ENCODE measurements at regions not wholly inside any gene's neighbourhood (a gene's known extent, or its start where the extent isn't known, plus 50 kb on each side); places are given as distances from the start of the nearest gene placed in this dataset.

DNA sequence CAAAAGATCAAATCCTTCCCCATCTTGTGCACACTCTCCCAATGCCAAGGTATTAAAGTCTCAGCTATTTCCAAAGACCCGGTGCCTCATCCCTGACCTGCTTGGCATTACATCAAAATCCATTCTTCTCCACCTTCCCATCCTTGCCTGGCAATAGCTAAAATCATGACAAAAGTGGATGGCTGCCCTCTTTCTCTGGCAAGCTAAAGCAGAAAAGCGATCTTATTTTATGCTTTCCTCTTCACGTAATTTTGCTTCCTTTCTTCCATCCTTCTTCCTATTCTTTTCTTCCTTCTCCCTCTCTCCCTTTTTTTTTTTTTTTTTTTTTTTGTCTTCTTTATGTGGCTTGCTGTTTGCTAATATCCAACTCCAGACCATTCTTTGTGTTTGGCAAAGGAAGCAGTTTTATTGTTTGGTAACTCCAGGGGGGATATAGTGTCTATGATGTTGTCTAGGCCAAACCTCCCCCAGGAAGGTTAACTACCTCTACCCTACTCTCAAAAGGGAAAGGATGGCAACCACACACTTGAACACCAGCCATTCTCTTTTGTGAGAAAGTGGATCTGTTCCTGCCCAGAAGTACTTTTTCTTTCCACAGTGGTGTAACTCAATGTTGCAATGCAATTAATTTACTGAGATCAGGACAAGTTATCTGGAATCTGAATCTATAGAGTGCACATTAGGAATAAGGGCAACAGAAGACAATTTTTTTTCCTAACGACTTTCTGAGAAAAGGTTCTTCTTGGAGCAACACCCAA, 120.9 kb upstream of the TMEM161B start:
- H3K27ac Mint-ChIP-seq = no peak overlapping the region
- no peaks in the 10 kb centered on the region for H3K36me3 Mint-ChIP-seq (ENCODE audit: low read depth)

DNA sequence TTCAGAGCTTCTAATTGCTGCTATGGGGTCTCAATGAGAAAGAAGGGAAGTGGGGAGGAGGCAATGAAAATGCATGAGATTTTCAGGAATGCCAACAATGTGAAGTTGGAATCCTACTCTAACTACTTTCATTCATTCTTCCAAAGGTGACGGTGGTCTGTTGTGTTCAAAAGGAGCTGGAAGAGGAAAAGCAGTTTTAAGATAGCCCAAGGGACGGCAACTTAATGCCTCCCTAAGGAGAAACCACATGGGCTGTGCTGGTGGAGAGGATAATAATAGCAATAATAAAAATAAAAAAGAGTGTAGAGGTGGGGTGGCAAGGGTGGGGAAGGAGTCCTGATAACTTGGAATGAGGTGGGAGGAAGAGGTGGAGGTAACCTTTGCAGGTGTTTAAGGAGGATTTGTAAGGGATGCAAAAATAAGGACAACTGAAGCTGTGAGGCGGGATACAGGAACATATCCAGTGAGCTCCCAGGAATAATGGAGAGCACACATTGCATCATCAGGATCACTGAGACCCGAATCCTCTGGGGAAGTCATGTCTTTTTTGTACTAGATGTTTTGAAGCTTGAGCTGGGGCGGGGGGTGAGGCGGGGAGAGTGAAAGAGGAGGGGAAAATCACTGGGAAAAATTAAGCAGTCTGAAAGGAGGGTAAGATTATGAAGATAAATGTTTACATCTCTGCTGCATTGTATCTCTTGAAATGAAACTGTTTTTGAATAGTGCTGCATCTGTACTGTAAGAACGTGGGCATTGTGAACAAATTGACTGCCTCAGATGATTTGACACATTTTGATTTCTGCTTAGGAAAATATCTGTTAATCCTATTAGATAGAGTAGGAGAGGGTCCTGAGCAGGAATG, 120.1 kb upstream of the TMEM161B start:
- H3K4me3 Mint-ChIP-seq = no peak overlapping the region
- H3K27me3 Mint-ChIP-seq (ENCODE audit: insufficient read depth) = peaks cover 4% of the 10 kb centered on the region
- TF ChIP-seq, protein P1, sequence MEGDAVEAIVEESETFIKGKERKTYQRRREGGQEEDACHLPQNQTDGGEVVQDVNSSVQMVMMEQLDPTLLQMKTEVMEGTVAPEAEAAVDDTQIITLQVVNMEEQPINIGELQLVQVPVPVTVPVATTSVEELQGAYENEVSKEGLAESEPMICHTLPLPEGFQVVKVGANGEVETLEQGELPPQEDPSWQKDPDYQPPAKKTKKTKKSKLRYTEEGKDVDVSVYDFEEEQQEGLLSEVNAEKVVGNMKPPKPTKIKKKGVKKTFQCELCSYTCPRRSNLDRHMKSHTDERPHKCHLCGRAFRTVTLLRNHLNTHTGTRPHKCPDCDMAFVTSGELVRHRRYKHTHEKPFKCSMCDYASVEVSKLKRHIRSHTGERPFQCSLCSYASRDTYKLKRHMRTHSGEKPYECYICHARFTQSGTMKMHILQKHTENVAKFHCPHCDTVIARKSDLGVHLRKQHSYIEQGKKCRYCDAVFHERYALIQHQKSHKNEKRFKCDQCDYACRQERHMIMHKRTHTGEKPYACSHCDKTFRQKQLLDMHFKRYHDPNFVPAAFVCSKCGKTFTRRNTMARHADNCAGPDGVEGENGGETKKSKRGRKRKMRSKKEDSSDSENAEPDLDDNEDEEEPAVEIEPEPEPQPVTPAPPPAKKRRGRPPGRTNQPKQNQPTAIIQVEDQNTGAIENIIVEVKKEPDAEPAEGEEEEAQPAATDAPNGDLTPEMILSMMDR (IDR thresholded peaks at IDR 0.05) = no peak
- peaks cover 24% of the 10 kb centered on the region for H3K9me3 Mint-ChIP-seq
- DNase-seq = no peak
- no peaks in the 10 kb centered on the region for H3K36me3 Mint-ChIP-seq (ENCODE audit: low read depth)
- no peaks in the 10 kb centered on the region for H3K4me1 Mint-ChIP-seq (ENCODE audit: low read depth)
- H3K27ac Mint-ChIP-seq = no peak overlapping the region

More for the DNA sequence above, 120.9 kb upstream of the TMEM161B start:
- H3K9me3 Mint-ChIP-seq = peaks cover 24% of the 10 kb centered on the region
- no peak overlapping the region for H3K4me3 Mint-ChIP-seq
- TF ChIP-seq, protein P1 (IDR thresholded peaks at IDR 0.05) = no peak
- H3K4me1 Mint-ChIP-seq (ENCODE audit: low read depth) = no peaks in the 10 kb centered on the region
- H3K27me3 Mint-ChIP-seq (ENCODE audit: insufficient read depth) = peaks cover 4% of the 10 kb centered on the region
- no peak for DNase-seq

DNA sequence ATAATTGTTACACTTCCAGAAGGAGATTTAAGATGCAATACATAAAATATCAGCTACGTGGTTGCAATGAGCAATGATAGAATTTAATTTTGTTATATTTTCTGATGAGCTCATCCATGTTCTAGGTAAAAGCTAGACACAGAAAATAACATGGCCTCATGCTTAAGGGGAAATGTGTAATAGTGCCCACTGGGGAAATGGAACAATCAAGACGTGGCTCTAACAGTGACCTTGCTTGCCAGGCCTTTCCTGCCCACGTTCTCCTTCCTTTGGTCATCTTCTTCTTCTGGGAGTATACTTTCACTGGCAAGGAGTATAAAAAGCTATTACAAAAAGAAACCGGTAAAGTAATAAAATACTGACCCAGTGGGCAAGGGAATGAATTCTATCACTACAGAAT, 116.2 kb upstream of the TMEM161B start:
- Mint-ChIP-seq H3K27me3 (ENCODE audit: insufficient read depth) (peaks cover 4% of the 10 kb centered on the region), H3K36me3 (ENCODE audit: low read depth) (no peaks in the 10 kb centered on the region), H3K4me1 (ENCODE audit: low read depth) (no peaks in the 10 kb centered on the region), H3K27ac (no peak overlapping the region), H3K9me3 (peaks cover 38% of the 10 kb centered on the region), H3K4me3 (no peak overlapping the region)
- no peak for DNase-seq
- TF ChIP-seq, protein P1 (IDR thresholded peaks at IDR 0.05) = no peak

DNA sequence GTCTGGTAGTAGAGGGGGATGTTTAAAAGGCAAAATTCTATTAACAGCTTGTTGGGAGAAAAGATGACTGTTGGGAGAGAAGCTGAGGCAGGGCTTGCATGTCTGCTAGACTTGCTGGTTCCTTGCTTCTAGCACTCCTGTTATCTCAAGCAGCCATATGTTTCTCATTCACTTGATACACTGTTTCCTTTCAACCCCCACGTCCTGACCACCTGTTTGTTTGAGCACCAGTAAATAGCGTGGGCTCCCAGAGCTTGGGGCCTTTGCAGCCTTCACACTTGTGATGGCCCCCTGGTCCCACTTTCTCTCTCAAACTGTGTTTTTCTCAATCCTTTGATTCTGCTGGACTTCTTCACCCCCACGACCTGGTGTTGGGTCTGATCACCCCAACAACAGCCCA, 111.7 kb upstream of the TMEM161B start:
- H3K4me3 Mint-ChIP-seq = no peak overlapping the region
- peaks cover 31% of the 10 kb centered on the region for H3K9me3 Mint-ChIP-seq

More for the DNA sequence above, 111.7 kb upstream of the TMEM161B start:
- TF ChIP-seq, protein P1 (IDR thresholded peaks at IDR 0.05) = no peak
- no peak for DNase-seq
- H3K27me3 Mint-ChIP-seq (ENCODE audit: insufficient read depth) = no peaks in the 10 kb centered on the region
- no peaks in the 10 kb centered on the region for H3K36me3 Mint-ChIP-seq (ENCODE audit: low read depth)
- H3K27ac Mint-ChIP-seq = no peak overlapping the region
- no peaks in the 10 kb centered on the region for H3K4me1 Mint-ChIP-seq (ENCODE audit: low read depth)
